Endothelial cell of umbilical vein (primary cell): ENCODE measurements at regions not wholly inside any gene's neighbourhood (a gene's known extent, or its start where the extent isn't known, plus 50 kb on each side); places are given as distances from the start of the nearest gene placed in this dataset.

Experiments
- BruUV-seq: library from RNA; stranded (reverse); fragments of 400-500 nt; replicated peaks from 2 replicates; lab custom pipeline; 2021; lab: Mats Ljungman, UMichigan
- CTCF ChIA-PET: fragments of 300-600, 350-600 bp; sonication (Branson Sonifier 250); formaldehyde crosslinking; loops from one replicate; lab custom pipeline; 2021; ENCODE audit warnings: antibody characterized with exemption, inconsistent platforms; lab: Charles Lee
- POLR2A ChIA-PET: fragments of 300-600, 350-600 bp; sonication (Branson Sonifier 250); formaldehyde crosslinking; loops from one replicate; lab custom pipeline; 2021; ENCODE audit warnings: antibody characterized with exemption, inconsistent platforms; lab: Charles Lee
- DNase-seq: peaks from one replicate; pipeline ENCODE4 v3.0.0-alpha.2; 2011; ENCODE audit warnings: low read depth, low spot score
- FAIRE-seq: peaks from 2 replicates; lab custom pipeline; 2011; peaks lifted over from hg19 to GRCh38; lab: Jason Lieb, UNC
- H2AFZ ChIP-seq: 2 replicates; pipeline ENCODE4 v1.6.0; 2012; ENCODE audit warnings: low read depth, low read length, control low read depth, inconsistent platforms
- H3K27ac ChIP-seq: 2 replicates; pipeline ENCODE4 v1.5.1; 2011; ENCODE audit warnings: low read depth, mild to moderate bottlenecking, control low read depth, low read length, moderate library complexity; ENCODE audit not compliant: insufficient read depth
- H3K27me3 ChIP-seq, 2 experiments: 2 replicates each; pipeline versions ENCODE4 v1.6.0 to v1.6.1; 2011; ENCODE audit warnings: low read length in 2 of 2, mixed read lengths in 1 of 2; ENCODE audit not compliant: control insufficient read depth in 2 of 2, insufficient read depth in 2 of 2
- H3K36me3 ChIP-seq, 2 experiments: 2 replicates in 1 of 2; 3 replicates in 1 of 2; pipeline ENCODE4 v1.5.1; 2011; ENCODE audit warnings: low read length in 2 of 2, mild to moderate bottlenecking in 1 of 2, moderate library complexity in 1 of 2; ENCODE audit not compliant: control insufficient read depth in 2 of 2, insufficient read depth in 2 of 2; ENCODE audit errors: extremely low read depth in 1 of 2
- H3K4me1 ChIP-seq: 3 replicates; pipeline ENCODE4 v1.5.1; 2011; ENCODE audit warnings: mild to moderate bottlenecking, low read length; ENCODE audit not compliant: control insufficient read depth, insufficient read depth; ENCODE audit errors: extremely low read depth
- H3K4me2 ChIP-seq: 2 replicates; pipeline ENCODE4 v1.6.1; 2011; ENCODE audit warnings: low read length, control low read depth, mixed read lengths; ENCODE audit not compliant: insufficient read depth
- H3K4me3 ChIP-seq, 3 experiments: fragments of 200-600 bp in 1 of 3; sonication (generic), shearing (Covaris generic) in 1 of 3; replicated peaks in 1 of 3; 2 replicates each; pipeline ENCODE4 v1.5.1; 2011 to 2016; ENCODE audit warnings: control low read depth in 3 of 3, low read length in 3 of 3, mild to moderate bottlenecking in 2 of 3, inconsistent platforms in 1 of 3, low read depth in 1 of 3, moderate library complexity in 1 of 3; ENCODE audit not compliant: insufficient read depth in 1 of 3
- H3K79me2 ChIP-seq: 2 replicates; pipeline ENCODE4 v1.6.0; 2012; ENCODE audit warnings: low read length, inconsistent platforms; ENCODE audit not compliant: control insufficient read depth, insufficient read depth
- H3K9ac ChIP-seq: replicated peaks from 2 replicates; pipeline ENCODE3; 2011; ENCODE audit warnings: low read length, control low read depth; ENCODE audit not compliant: insufficient read depth; ENCODE audit errors: extremely low read depth
- H3K9me1 ChIP-seq: replicated peaks from 3 replicates; pipeline ENCODE4 v1.6.0; 2011; ENCODE audit warnings: mild to moderate bottlenecking, low read length; ENCODE audit not compliant: control insufficient read depth, insufficient read depth; ENCODE audit errors: extremely low read depth
- H3K9me3 ChIP-seq: replicated peaks from 2 replicates; pipeline ENCODE4 v1.5.1; 2012; ENCODE audit warnings: low read length, inconsistent platforms; ENCODE audit not compliant: control insufficient read depth, insufficient read depth
- H4K20me1 ChIP-seq: replicated peaks from 2 replicates; pipeline ENCODE3; 2011; ENCODE audit warnings: mild to moderate bottlenecking, low read length; ENCODE audit not compliant: control insufficient read depth, insufficient read depth; ENCODE audit errors: extremely low read depth
- FOS ChIP-seq: IDR thresholded peaks from 2 replicates; pipeline ENCODE4 v1.6.1; 2011; ENCODE audit warnings: mild to moderate bottlenecking, low read length, moderate library complexity, borderline replicate concordance; ENCODE audit not compliant: insufficient read depth
- GATA2 ChIP-seq: IDR thresholded peaks from 2 replicates; pipeline ENCODE4 v1.7.0; 2011; ENCODE audit warnings: low read depth, mild to moderate bottlenecking, moderate library complexity, mixed read lengths, low read length; ENCODE audit not compliant: insufficient read length, insufficient read depth
- JUN ChIP-seq: IDR thresholded peaks from 2 replicates; pipeline ENCODE4 v1.6.1; 2011; ENCODE audit warnings: borderline replicate concordance, low read depth; ENCODE audit not compliant: insufficient read length, insufficient read depth
- POLR2AphosphoS5 ChIP-seq: IDR thresholded peaks from 2 replicates; pipeline ENCODE4 v1.6.1; 2012; ENCODE audit warnings: low read depth, mild to moderate bottlenecking, control low read depth, low read length, moderate library complexity; ENCODE audit not compliant: insufficient read depth
- dilution Hi-C: fragments of 300-500 bp; cut with MboI; formaldehyde crosslinking; loops from one replicate; pipeline ENCODE4 v1.15.0; 2019; ENCODE audit warnings: low sequenced_read_pairs; ENCODE audit not compliant: extremely low pct_ligation_motif_present
- intact Hi-C: fragments of 100-400 bp; cut with micrococcal nuclease; formaldehyde crosslinking; loops from one replicate; pipeline ENCODE4 v1.10.0; 2022
- TF ChIP-seq, protein P1 (sequence below), 2 donors: IDR thresholded peaks; 1 replicate in 1 of 2; 2 replicates in 1 of 2; pipeline ENCODE4 v1.5.1; 2011; ENCODE audit warnings: low read length in 2 of 2, mild to moderate bottlenecking in 2 of 2, moderate library complexity in 2 of 2, control low read depth in 1 of 2, inconsistent platforms in 1 of 2, low read depth in 1 of 2; ENCODE audit not compliant: insufficient read depth in 1 of 2; ENCODE audit errors: extremely low read depth in 1 of 2
- TF ChIP-seq, protein P2 (sequence below): IDR thresholded peaks from 2 replicates; pipeline ENCODE4 v1.6.1; 2011; ENCODE audit not compliant: insufficient read depth, insufficient read length

DNA sequence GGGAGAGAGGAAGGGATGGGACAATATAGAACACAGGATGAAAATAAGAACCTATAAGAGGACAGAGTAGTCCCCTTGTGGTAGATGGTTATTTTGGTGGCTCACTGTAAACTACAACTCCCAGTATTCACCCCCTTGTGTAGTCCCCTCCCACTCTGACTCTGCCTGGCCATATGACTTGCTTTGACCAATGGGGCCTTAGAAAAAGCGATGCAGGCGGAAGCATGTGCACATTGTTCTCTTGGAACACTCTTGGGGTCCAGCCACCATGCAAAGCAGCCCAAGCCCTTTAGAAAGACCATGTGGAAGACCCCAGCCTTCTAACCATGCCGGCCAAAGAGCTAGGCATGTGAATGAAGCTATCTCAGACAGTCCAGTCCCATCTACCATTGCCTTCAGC is 415.0 kb downstream of the BCOR start:
- Histone ChIP-seq H3K4me3 (no peak overlapping the region), H2AFZ (no peak overlapping the region), H3K4me1 (peaks cover 3% of the 10 kb centered on the region), H3K9me1 (no peaks in the 10 kb centered on the region), H3K4me2 (no peak overlapping the region), H3K9me3 (no peaks in the 10 kb centered on the region), H4K20me1 (no peaks in the 10 kb centered on the region), H3K27ac (no peak overlapping the region), H3K79me2 (no peaks in the 10 kb centered on the region), H3K9ac (no peak overlapping the region), H3K36me3 (no peaks in the 10 kb centered on the region), H3K27me3 (peaks cover 0 to 1% of the 10 kb centered on the region in 2 experiments)
- intact Hi-C loops (no loop called here), dilution Hi-C loops (no loop called here)
- ChIA-PET POLR2A (no interaction called here), CTCF (no interaction called here)
- no peak for DNase-seq
- TF ChIP-seq, protein P1, sequence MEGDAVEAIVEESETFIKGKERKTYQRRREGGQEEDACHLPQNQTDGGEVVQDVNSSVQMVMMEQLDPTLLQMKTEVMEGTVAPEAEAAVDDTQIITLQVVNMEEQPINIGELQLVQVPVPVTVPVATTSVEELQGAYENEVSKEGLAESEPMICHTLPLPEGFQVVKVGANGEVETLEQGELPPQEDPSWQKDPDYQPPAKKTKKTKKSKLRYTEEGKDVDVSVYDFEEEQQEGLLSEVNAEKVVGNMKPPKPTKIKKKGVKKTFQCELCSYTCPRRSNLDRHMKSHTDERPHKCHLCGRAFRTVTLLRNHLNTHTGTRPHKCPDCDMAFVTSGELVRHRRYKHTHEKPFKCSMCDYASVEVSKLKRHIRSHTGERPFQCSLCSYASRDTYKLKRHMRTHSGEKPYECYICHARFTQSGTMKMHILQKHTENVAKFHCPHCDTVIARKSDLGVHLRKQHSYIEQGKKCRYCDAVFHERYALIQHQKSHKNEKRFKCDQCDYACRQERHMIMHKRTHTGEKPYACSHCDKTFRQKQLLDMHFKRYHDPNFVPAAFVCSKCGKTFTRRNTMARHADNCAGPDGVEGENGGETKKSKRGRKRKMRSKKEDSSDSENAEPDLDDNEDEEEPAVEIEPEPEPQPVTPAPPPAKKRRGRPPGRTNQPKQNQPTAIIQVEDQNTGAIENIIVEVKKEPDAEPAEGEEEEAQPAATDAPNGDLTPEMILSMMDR (IDR thresholded peaks at IDR 0.05; ENCODE audit: extremely low read depth in 1 of 2, insufficient read depth in 1 of 2, low read depth in 1 of 2, low read length in 2 of 2) = no peak
- TF ChIP-seq JUN (no peak), POLR2AphosphoS5 (no peak)
- peak; percentile 4 for FAIRE-seq
- BruUV-seq = no TSS peak

DNA sequence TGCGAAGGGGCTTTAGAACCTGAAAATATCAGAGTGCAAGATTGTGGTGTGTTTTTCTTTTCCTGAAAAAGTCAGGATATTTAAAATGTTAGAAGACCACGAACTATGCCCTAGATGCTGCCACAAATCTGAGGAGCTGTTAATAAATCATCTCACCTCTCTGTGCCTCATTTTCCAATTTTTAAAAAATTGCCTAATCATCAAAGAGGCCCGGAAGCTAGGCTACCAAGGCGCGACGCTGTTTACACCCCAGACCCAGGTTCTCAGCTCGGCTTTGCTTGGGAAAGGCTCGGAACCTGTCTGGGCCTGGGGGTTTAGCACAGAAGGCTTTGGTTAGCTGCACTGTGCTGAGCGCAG is 409.6 kb downstream of the BCOR start:
- CTCF ChIA-PET = no interaction called here
- POLR2A ChIA-PET = no interaction called here
- Histone ChIP-seq H3K9me1 (no peaks in the 10 kb centered on the region), H3K27ac (no peak overlapping the region), H3K79me2 (no peaks in the 10 kb centered on the region), H3K27me3 (peaks cover 0 to 4% of the 10 kb centered on the region in 2 experiments), H2AFZ (peak overlapping the region; percentile 77), H3K4me3 (peak overlapping the region in 1 of 3 experiments; percentile 23), H3K36me3 (no peaks in the 10 kb centered on the region), H3K9ac (peak overlapping the region; percentile 55), H3K4me1 (peaks cover 10% of the 10 kb centered on the region), H3K4me2 (no peak overlapping the region), H4K20me1 (no peaks in the 10 kb centered on the region), H3K9me3 (no peaks in the 10 kb centered on the region)
- TF ChIP-seq, protein P2, sequence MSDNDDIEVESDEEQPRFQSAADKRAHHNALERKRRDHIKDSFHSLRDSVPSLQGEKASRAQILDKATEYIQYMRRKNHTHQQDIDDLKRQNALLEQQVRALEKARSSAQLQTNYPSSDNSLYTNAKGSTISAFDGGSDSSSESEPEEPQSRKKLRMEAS = no peak
- TF ChIP-seq FOS = no peak
- TF ChIP-seq GATA2 = no peak
- FAIRE-seq (peak; percentile 8), DNase-seq (no peak)
- intact Hi-C loops = loop anchor here (5.0 kb wide), 1 partner anchor 39 kb away; no protein-coding TSS in a partner anchor
- dilution Hi-C loops = no loop called here
- no TSS peak for BruUV-seq
